ENCODE measurements at regions not wholly inside any gene's neighbourhood (a gene's known extent, or its start where the extent isn't known, plus 50 kb on each side); places are given as distances from the start of the nearest gene placed in this dataset.

DNA sequence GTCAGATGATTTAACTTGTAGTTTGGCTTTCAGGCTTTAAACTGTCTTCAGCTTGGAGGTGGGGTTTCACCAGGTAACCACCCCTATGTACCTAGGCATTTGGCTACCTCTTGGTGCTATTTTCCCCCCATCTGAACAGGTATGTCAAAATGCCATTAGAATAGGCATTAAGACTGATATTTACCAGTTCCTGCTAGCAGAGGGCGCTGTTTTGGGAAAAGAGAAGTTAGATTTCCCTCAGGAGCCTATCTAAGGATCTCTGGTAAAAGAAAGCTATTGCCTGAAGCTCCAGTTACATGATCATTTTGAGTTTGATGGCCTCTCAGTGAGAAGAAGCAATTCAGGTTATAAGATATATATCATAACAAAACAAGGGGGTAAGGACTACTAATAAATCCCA is 879.1 kb downstream of the SH3BGRL start:
- no peak for TF ChIP-seq CTCF (IDR thresholded peaks at IDR 0.05)
- no peak for TF ChIP-seq RCOR1 (IDR thresholded peaks at IDR 0.05; ENCODE audit: low read depth, low read length)
- TF ChIP-seq EP300 (IDR thresholded peaks at IDR 0.05) = no peak
- TF ChIP-seq NFE2L2 (conservative IDR thresholded peaks at IDR 0.05; ENCODE audit: low read length) = no peak
- no peak for TF ChIP-seq POLR2A (IDR thresholded peaks at IDR 0.05; ENCODE audit: low read length)
- no peak for TF ChIP-seq REST (IDR thresholded peaks at IDR 0.05)
- TF ChIP-seq SMC3 (IDR thresholded peaks at IDR 0.05) = no peak
- no peak for TF ChIP-seq MYC (IDR thresholded peaks at IDR 0.05; ENCODE audit: borderline replicate concordance, low read length)
- no peak for TF ChIP-seq KDM5A (IDR thresholded peaks at IDR 0.05)
- no peak for TF ChIP-seq HDAC2 (IDR thresholded peaks at IDR 0.05)
